ENCODE measurements at regions not wholly inside any gene's neighbourhood (a gene's known extent, or its start where the extent isn't known, plus 50 kb on each side); places are given as distances from the start of the nearest gene placed in this dataset.

- TF ChIP-seq CTCF (IDR thresholded peaks at IDR 0.05) (no peak), POLR2A (IDR thresholded peaks at IDR 0.05) (no peak)
Measured at GRCh38 chrY:7731651-7732050, 820.1 kb upstream of the AMELY start.

All from breast epithelium (tissue), 3 donors.